PFSK-1 (cell line): ENCODE measurements at regions not wholly inside any gene's neighbourhood (a gene's known extent, or its start where the extent isn't known, plus 50 kb on each side); places are given as distances from the start of the nearest gene placed in this dataset.

Source experiments
- POLR2AphosphoS5 ChIP-seq: IDR thresholded peaks from 2 replicates; pipeline ENCODE4 v1.6.1; 2012; ENCODE audit warnings: low read depth, mild to moderate bottlenecking, control low read depth, low read length, moderate library complexity
- REST ChIP-seq, 2 experiments: IDR thresholded peaks; 2 replicates each; pipeline versions ENCODE4 v1.6.1 to v1.8.0; 2011 to 2012; ENCODE audit warnings: low read depth in 2 of 2, low read length in 2 of 2, control low read depth in 1 of 2, inconsistent platforms in 1 of 2, mild to moderate bottlenecking in 1 of 2, moderate library complexity in 1 of 2; ENCODE audit not compliant: insufficient read depth in 1 of 2
- SIN3A ChIP-seq: IDR thresholded peaks from 2 replicates; pipeline ENCODE4 v1.6.1; 2012; ENCODE audit warnings: mild to moderate bottlenecking, low read length, moderate library complexity, borderline replicate concordance; ENCODE audit not compliant: insufficient read depth

DNA sequence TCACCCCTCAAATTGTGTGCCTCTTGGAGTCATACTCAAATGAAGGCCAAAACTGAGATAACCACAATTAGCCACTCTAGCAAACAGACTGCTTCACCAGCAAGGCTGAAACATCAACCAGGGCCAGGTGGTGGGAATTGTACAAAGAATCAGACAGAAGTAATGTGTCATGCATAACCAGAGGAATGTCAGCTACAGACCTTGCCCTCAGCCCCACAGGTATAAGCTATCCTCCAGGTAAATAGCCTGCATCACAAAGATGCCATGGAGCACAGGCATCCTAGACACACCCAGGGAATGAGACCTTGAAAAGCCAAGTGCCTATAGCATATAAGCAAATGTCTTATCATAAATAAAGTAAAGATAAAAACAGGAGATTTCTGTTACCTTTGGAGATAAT, 242.7 kb downstream of the CETN3 start:
- TF ChIP-seq SIN3A (no peak), POLR2AphosphoS5 (no peak), REST (IDR thresholded peaks at IDR 0.05; ENCODE audit: insufficient read depth in 1 of 2, low read depth in 2 of 2, low read length in 2 of 2) (no peak)
